ENCODE measurements at regions not wholly inside any gene's neighbourhood (a gene's known extent, or its start where the extent isn't known, plus 50 kb on each side); places are given as distances from the start of the nearest gene placed in this dataset.
"Not testable (repeated sequence)": the region's sequence is repeated elsewhere in the genome, so short reads cannot be mapped to it uniquely, and the experiment has no call there.

GRCh38 chr9:109653470-109653869 is 126.5 kb upstream of the PALM2AKAP2 start:
- DNase-seq (ENCODE audit: low spot score in 2 of 2), result no peak
- no peak for TF ChIP-seq CTCF (IDR thresholded peaks at IDR 0.05)
- H3K9me3 ChIP-seq, result no peaks in the 10 kb centered on the region
- intact Hi-C loops (cut with DNase I), result loop anchor here (1.0 to 5.0 kb wide), 3 partner anchors 54 to 129 kb away; partner anchors contain the start of gene PALM2AKAP2
- no peaks in the 10 kb centered on the region for H3K4me1 ChIP-seq
- H3K36me3 ChIP-seq, result no peaks in the 10 kb centered on the region
- no peaks in the 10 kb centered on the region for H3K27me3 ChIP-seq
- no peak overlapping the region for H3K27ac ChIP-seq
- H3K4me3 ChIP-seq, result no peak overlapping the region

- intact Hi-C loops (cut with DNase I); H3K36me3 ChIP-seq; H3K27ac ChIP-seq; H3K4me3 ChIP-seq; H3K27me3 ChIP-seq; H3K4me1 ChIP-seq; DNase-seq (ENCODE audit: low spot score in 2 of 2); H3K9me3 ChIP-seq: not testable (repeated sequence)
Observed at GRCh38 chr9:109663978-109664377, 116.0 kb upstream of the PALM2AKAP2 start.

- H3K27ac ChIP-seq; H3K27me3 ChIP-seq; intact Hi-C loops (cut with DNase I); DNase-seq (ENCODE audit: low spot score in 2 of 2); H3K9me3 ChIP-seq; H3K4me1 ChIP-seq; H3K4me3 ChIP-seq; H3K36me3 ChIP-seq: not testable (repeated sequence)
Observed at GRCh38 chr9:109665736-109666135, 114.3 kb upstream of the PALM2AKAP2 start.

GRCh38 chr9:109681301-109681700 is 98.7 kb upstream of the PALM2AKAP2 start:
- Histone ChIP-seq H3K4me3 (no peak overlapping the region), H3K27me3 (no peaks in the 10 kb centered on the region), H3K4me1 (no peaks in the 10 kb centered on the region), H3K9me3 (no peaks in the 10 kb centered on the region), H3K36me3 (no peaks in the 10 kb centered on the region), H3K27ac (no peak overlapping the region)
- intact Hi-C loops (cut with DNase I), result no loop called here
- TF ChIP-seq CTCF (IDR thresholded peaks at IDR 0.05), result no peak
- DNase-seq (ENCODE audit: low spot score in 2 of 2), result no peak

GRCh38 chr9:109682227-109682626 is 97.8 kb upstream of the PALM2AKAP2 start:
- Histone ChIP-seq H3K4me1 (no peaks in the 10 kb centered on the region), H3K4me3 (no peak overlapping the region), H3K9me3 (no peaks in the 10 kb centered on the region), H3K27ac (no peak overlapping the region), H3K27me3 (no peaks in the 10 kb centered on the region), H3K36me3 (no peaks in the 10 kb centered on the region)
- no peak for TF ChIP-seq CTCF (IDR thresholded peaks at IDR 0.05)
- intact Hi-C loops (cut with DNase I), result no loop called here
- DNase-seq (ENCODE audit: low spot score in 2 of 2), result no peak

- Histone ChIP-seq H3K27ac (no peak overlapping the region), H3K36me3 (no peaks in the 10 kb centered on the region), H3K27me3 (no peaks in the 10 kb centered on the region), H3K9me3 (no peaks in the 10 kb centered on the region), H3K4me3 (no peak overlapping the region), H3K4me1 (no peaks in the 10 kb centered on the region)
- intact Hi-C loops (cut with DNase I), result no loop called here
- TF ChIP-seq CTCF (IDR thresholded peaks at IDR 0.05), result no peak
- no peak for DNase-seq (ENCODE audit: low spot score in 2 of 2)
Observed at GRCh38 chr9:109683521-109683920, 96.5 kb upstream of the PALM2AKAP2 start.

- Histone ChIP-seq H3K9me3 (no peaks in the 10 kb centered on the region), H3K4me3 (no peak overlapping the region), H3K4me1 (no peaks in the 10 kb centered on the region), H3K36me3 (no peaks in the 10 kb centered on the region), H3K27ac (no peak overlapping the region), H3K27me3 (no peaks in the 10 kb centered on the region)
- DNase-seq (ENCODE audit: low spot score in 2 of 2), result no peak
- no peak for TF ChIP-seq CTCF (IDR thresholded peaks at IDR 0.05)
- intact Hi-C loops (cut with DNase I), result no loop called here
Observed at GRCh38 chr9:109689701-109690100, 90.3 kb upstream of the PALM2AKAP2 start.

Measured in ascending aorta (tissue), 2 donors.